HL-60 (cell line): ENCODE measurements at regions not wholly inside any gene's neighbourhood (a gene's known extent, or its start where the extent isn't known, plus 50 kb on each side); places are given as distances from the start of the nearest gene placed in this dataset.

Experiments used
- DNase-seq, 2 experiments: peaks; one replicate each; pipeline ENCODE4 v3.0.0-alpha.2; 2010 to 2020; ENCODE audit warnings: low read depth in 1 of 2, low spot score in 1 of 2
- H3K27ac ChIP-seq: fragments of 250-450 bp; sonication (Bioruptor Pico); replicated peaks from 2 replicates; pipeline ENCODE4 v1.5.1; 2020; ENCODE audit warnings: mild to moderate bottlenecking, moderate library complexity
- H3K27me3 ChIP-seq: fragments of 250-450 bp; sonication (Bioruptor Pico); 2 replicates; pipeline ENCODE4 v1.5.1; 2021; ENCODE audit warnings: mild to moderate bottlenecking, moderate library complexity; ENCODE audit not compliant: insufficient read depth, poor library complexity, severe bottlenecking
- H3K4me3 ChIP-seq: replicated peaks from 2 replicates; pipeline ENCODE4 v1.5.1; 2011; ENCODE audit warnings: mild to moderate bottlenecking, control low read depth, low read length; ENCODE audit not compliant: insufficient read depth
- CTCF ChIP-seq: IDR thresholded peaks from one replicate; pipeline ENCODE4 v1.5.1; 2011; ENCODE audit warnings: low read length, control low read depth, inconsistent platforms; ENCODE audit not compliant: insufficient read depth
- GABPA ChIP-seq: IDR thresholded peaks from 2 replicates; pipeline ENCODE4 v1.6.1; 2012; ENCODE audit warnings: low read depth
- POLR2AphosphoS5 ChIP-seq: IDR thresholded peaks from 2 replicates; pipeline ENCODE4 v1.6.1; 2012; ENCODE audit warnings: low read depth
- REST ChIP-seq: IDR thresholded peaks from 2 replicates; pipeline ENCODE4 v1.6.1; 2012; ENCODE audit warnings: low read depth; ENCODE audit not compliant: insufficient replicate concordance
- SPI1 ChIP-seq: IDR thresholded peaks from 2 replicates; pipeline ENCODE4 v1.6.1; 2012; ENCODE audit warnings: low read depth, mild to moderate bottlenecking, borderline replicate concordance

- DNase-seq, result no peak
- H3K27me3 ChIP-seq, result no peaks in the 10 kb centered on the region
- TF ChIP-seq SPI1, result no peak
- TF ChIP-seq POLR2AphosphoS5, result no peak
- TF ChIP-seq CTCF, result no peak
- no peak for TF ChIP-seq GABPA
- TF ChIP-seq REST, result no peak
- no peak overlapping the region for H3K4me3 ChIP-seq
- no peak overlapping the region for H3K27ac ChIP-seq
Observed at GRCh38 chr2:83615511-83615910, 843.6 kb downstream of the SUCLG1 start.

GRCh38 chr2:83613178-83613577 is 845.9 kb downstream of the SUCLG1 start:
- Histone ChIP-seq H3K27me3 (no peaks in the 10 kb centered on the region), H3K4me3 (no peak overlapping the region), H3K27ac (no peak overlapping the region)
- DNase-seq, result no peak
- TF ChIP-seq CTCF (no peak), REST (no peak), GABPA (no peak), SPI1 (no peak), POLR2AphosphoS5 (no peak)

GRCh38 chr2:83602753-83603152 is 856.3 kb downstream of the SUCLG1 start:
- Histone ChIP-seq H3K27ac (no peak overlapping the region), H3K4me3 (no peak overlapping the region), H3K27me3 (no peaks in the 10 kb centered on the region)
- DNase-seq, result no peak
- TF ChIP-seq SPI1 (no peak), REST (no peak), GABPA (no peak), POLR2AphosphoS5 (no peak), CTCF (no peak)
